ENCODE measurements at regions not wholly inside any gene's neighbourhood (a gene's known extent, or its start where the extent isn't known, plus 50 kb on each side); places are given as distances from the start of the nearest gene placed in this dataset.

- no peak overlapping the region for H2AFZ ChIP-seq (ENCODE audit: low read depth, low read length)
- no peaks in the 10 kb centered on the region for H3K4me1 ChIP-seq (ENCODE audit: insufficient read depth, low read length)
- no peaks in the 10 kb centered on the region for H3K79me2 ChIP-seq (ENCODE audit: insufficient read depth, low read length)
- no peaks in the 10 kb centered on the region for H3K36me3 ChIP-seq (ENCODE audit: insufficient read depth, low read length)
- H3K4me2 ChIP-seq (ENCODE audit: low read length), result no peak overlapping the region
- no peak overlapping the region for H3K9ac ChIP-seq (ENCODE audit: low read length)
- H3K4me3 Mint-ChIP-seq (ENCODE audit: unreplicated experiment), result no peak overlapping the region
- FAIRE-seq (no peak), DNase-seq (ENCODE audit: low read depth) (no peak)
- no peaks in the 10 kb centered on the region for H3K4me1 Mint-ChIP-seq (ENCODE audit: low read depth, unreplicated experiment)
- no peak overlapping the region for H3K27ac Mint-ChIP-seq (ENCODE audit: unreplicated experiment)
- no peak overlapping the region for H3K27ac ChIP-seq (ENCODE audit: low read depth, low read length)
- no peaks in the 10 kb centered on the region for H3K9me3 ChIP-seq (ENCODE audit: insufficient read depth, low read depth, low read length)
- no peaks in the 10 kb centered on the region for H3K27me3 ChIP-seq (ENCODE audit: insufficient read depth, low read length)
- TF ChIP-seq EZH2 (IDR thresholded peaks at IDR 0.05; ENCODE audit: insufficient read depth, low read length), result no peak
- no peak for TF ChIP-seq CTCF (IDR thresholded peaks at IDR 0.05; ENCODE audit: insufficient read depth, low read depth, low read length)
- H3K36me3 Mint-ChIP-seq (ENCODE audit: low read depth, unreplicated experiment), result no peaks in the 10 kb centered on the region
- H4K20me1 ChIP-seq (ENCODE audit: insufficient read depth, low read length), result no peaks in the 10 kb centered on the region
- H3K4me3 ChIP-seq (ENCODE audit: insufficient read depth, low read depth, low read length), result no peak overlapping the region
- peaks cover 32% of the 10 kb centered on the region for H3K27me3 Mint-ChIP-seq (ENCODE audit: low read depth, unreplicated experiment)
- no peaks in the 10 kb centered on the region for H3K9me3 Mint-ChIP-seq (ENCODE audit: unreplicated experiment)
These were observed 133.8 kb upstream of the NKX1-1 start for GRCh38 chr4:1539859-1540600.

- Histone ChIP-seq H3K27ac (ENCODE audit: low read depth, low read length) (no peak overlapping the region), H3K79me2 (ENCODE audit: insufficient read depth, low read length) (no peaks in the 10 kb centered on the region), H2AFZ (ENCODE audit: low read depth, low read length) (no peak overlapping the region), H3K27me3 (ENCODE audit: insufficient read depth, low read length) (peaks cover 1% of the 10 kb centered on the region), H3K9ac (ENCODE audit: low read length) (no peak overlapping the region), H3K4me1 (ENCODE audit: insufficient read depth, low read length) (no peaks in the 10 kb centered on the region), H3K9me3 (ENCODE audit: insufficient read depth, low read depth, low read length) (no peaks in the 10 kb centered on the region), H3K36me3 (ENCODE audit: insufficient read depth, low read length) (no peaks in the 10 kb centered on the region), H3K4me3 (ENCODE audit: insufficient read depth, low read depth, low read length) (no peak overlapping the region), H4K20me1 (ENCODE audit: insufficient read depth, low read length) (no peaks in the 10 kb centered on the region), H3K4me2 (ENCODE audit: low read length) (no peak overlapping the region)
- H3K9me3 Mint-ChIP-seq (ENCODE audit: unreplicated experiment), result no peaks in the 10 kb centered on the region
- no peak for FAIRE-seq
- no peak overlapping the region for H3K4me3 Mint-ChIP-seq (ENCODE audit: unreplicated experiment)
- H3K36me3 Mint-ChIP-seq (ENCODE audit: low read depth, unreplicated experiment), result no peaks in the 10 kb centered on the region
- H3K27ac Mint-ChIP-seq (ENCODE audit: unreplicated experiment), result no peak overlapping the region
- no peaks in the 10 kb centered on the region for H3K4me1 Mint-ChIP-seq (ENCODE audit: low read depth, unreplicated experiment)
- TF ChIP-seq CTCF (IDR thresholded peaks at IDR 0.05; ENCODE audit: insufficient read depth, low read depth, low read length) (no peak), EZH2 (IDR thresholded peaks at IDR 0.05; ENCODE audit: insufficient read depth, low read length) (no peak)
- no peak for DNase-seq (ENCODE audit: low read depth)
- H3K27me3 Mint-ChIP-seq (ENCODE audit: low read depth, unreplicated experiment), result peaks cover 30% of the 10 kb centered on the region
These were observed 132.9 kb upstream of the NKX1-1 start for GRCh38 chr4:1538941-1539772.

GRCh38 chr4:1538096-1538410, 131.8 kb upstream of the NKX1-1 start:
- Mint-ChIP-seq H3K9me3 (ENCODE audit: unreplicated experiment) (no peaks in the 10 kb centered on the region), H3K4me3 (ENCODE audit: unreplicated experiment) (no peak overlapping the region), H3K4me1 (ENCODE audit: low read depth, unreplicated experiment) (no peaks in the 10 kb centered on the region), H3K27ac (ENCODE audit: unreplicated experiment) (no peak overlapping the region), H3K36me3 (ENCODE audit: low read depth, unreplicated experiment) (no peaks in the 10 kb centered on the region), H3K27me3 (ENCODE audit: low read depth, unreplicated experiment) (peaks cover 35% of the 10 kb centered on the region)
- H3K27ac ChIP-seq (ENCODE audit: low read depth, low read length), result no peak overlapping the region
- peaks cover 11% of the 10 kb centered on the region for H3K27me3 ChIP-seq (ENCODE audit: insufficient read depth, low read length)
- H3K4me2 ChIP-seq (ENCODE audit: low read length), result no peak overlapping the region
- no peaks in the 10 kb centered on the region for H3K4me1 ChIP-seq (ENCODE audit: insufficient read depth, low read length)
- no peak overlapping the region for H3K9ac ChIP-seq (ENCODE audit: low read length)
- DNase-seq (ENCODE audit: low read depth) (no peak), FAIRE-seq (no peak)
- no peaks in the 10 kb centered on the region for H3K79me2 ChIP-seq (ENCODE audit: insufficient read depth, low read length)
- TF ChIP-seq CTCF (IDR thresholded peaks at IDR 0.05; ENCODE audit: insufficient read depth, low read depth, low read length), result no peak
- H3K4me3 ChIP-seq (ENCODE audit: insufficient read depth, low read depth, low read length), result no peak overlapping the region
- no peaks in the 10 kb centered on the region for H3K9me3 ChIP-seq (ENCODE audit: insufficient read depth, low read depth, low read length)
- H2AFZ ChIP-seq (ENCODE audit: low read depth, low read length), result no peak overlapping the region
- H4K20me1 ChIP-seq (ENCODE audit: insufficient read depth, low read length), result no peaks in the 10 kb centered on the region
- no peaks in the 10 kb centered on the region for H3K36me3 ChIP-seq (ENCODE audit: insufficient read depth, low read length)

Measured in astrocyte (in vitro differentiated cells and primary cell).